Activated CD4-positive, alpha-beta T cell treated with anti-CD3 and anti-CD28 coated beads for 24 hours (primary cell): ENCODE measurements at regions not wholly inside any gene's neighbourhood (a gene's known extent, or its start where the extent isn't known, plus 50 kb on each side); places are given as distances from the start of the nearest gene placed in this dataset.
"Not testable (repeated sequence)": the region's sequence is repeated elsewhere in the genome, so short reads cannot be mapped to it uniquely, and the experiment has no call there.

Experiments
- DNase-seq, 2 donors: peaks; one replicate each; pipeline ENCODE4 v3.0.0-alpha.2; 2020; ENCODE audit warnings: low read depth in 2 of 2

DNA sequence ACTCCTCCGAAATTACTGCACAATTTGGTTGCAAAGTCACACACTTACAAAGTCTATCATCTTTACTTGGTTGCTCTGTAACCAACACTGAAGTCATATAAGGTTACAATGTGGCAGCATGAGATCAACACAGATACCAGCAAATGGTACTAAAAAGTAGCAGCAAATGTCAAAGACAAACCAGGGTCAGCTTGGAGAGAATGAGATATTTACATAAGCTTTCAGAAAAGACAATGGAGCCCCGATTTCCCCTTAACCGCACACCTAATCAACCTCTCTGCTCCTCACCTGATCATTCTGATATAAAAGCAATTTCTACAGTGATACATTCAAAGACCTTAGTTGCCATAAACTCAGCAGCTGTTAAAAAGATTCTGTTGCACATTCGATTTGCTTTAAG lies 76.4 kb upstream of the FOXN3 start:
- no peak for DNase-seq

DNA sequence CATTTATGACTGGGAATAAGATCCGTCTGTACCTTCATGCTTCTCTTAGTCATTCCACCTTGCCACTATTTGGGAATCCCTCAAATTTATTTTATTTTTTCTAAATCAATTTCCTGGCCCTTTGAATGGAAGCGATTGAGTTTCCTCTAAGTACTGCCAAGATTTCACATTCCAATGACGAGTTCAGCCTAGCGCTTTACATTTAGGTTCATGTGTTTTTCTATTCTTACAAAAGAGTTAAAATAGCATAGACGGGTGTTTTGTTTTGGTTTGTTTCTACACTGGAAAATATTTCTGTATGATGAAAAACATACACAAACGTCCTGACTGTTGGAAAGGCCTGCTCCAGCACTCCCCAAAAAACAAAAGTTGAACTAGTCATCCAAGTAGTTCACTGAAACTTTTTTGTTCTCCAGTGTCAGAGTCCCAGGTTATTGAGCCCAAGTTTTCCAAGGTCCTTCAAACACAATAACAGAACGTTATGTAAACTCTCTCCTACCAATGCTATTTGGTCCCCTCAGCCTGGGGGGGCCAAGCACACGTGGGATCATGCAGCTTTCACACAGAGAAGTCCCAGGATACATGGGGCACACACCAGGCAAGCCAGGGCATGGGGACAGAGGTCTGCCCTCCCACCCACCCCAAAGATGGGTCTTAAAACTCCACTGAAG lies 74.8 kb upstream of the FOXN3 start:
- DNase-seq = no peak

DNA sequence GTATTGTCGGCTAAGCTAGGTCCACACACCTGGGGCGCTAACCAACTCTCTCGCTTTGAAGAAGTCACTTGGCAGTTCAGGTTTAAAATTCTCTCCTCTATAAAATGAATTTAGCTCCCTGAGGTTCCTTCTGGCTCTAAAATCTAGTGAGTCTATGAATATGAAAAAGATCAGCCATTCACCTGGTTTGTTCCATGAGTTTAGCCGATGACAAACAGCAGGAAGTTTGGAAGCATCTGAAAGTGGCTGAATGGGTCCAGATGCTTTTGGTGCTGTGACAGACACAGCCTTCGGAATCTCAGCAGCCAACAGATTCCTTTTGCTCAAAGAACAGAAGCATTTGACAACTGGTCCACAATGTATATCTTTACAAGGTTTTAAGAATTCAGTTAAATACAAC lies 73.4 kb upstream of the FOXN3 start:
- DNase-seq = no peak

DNA sequence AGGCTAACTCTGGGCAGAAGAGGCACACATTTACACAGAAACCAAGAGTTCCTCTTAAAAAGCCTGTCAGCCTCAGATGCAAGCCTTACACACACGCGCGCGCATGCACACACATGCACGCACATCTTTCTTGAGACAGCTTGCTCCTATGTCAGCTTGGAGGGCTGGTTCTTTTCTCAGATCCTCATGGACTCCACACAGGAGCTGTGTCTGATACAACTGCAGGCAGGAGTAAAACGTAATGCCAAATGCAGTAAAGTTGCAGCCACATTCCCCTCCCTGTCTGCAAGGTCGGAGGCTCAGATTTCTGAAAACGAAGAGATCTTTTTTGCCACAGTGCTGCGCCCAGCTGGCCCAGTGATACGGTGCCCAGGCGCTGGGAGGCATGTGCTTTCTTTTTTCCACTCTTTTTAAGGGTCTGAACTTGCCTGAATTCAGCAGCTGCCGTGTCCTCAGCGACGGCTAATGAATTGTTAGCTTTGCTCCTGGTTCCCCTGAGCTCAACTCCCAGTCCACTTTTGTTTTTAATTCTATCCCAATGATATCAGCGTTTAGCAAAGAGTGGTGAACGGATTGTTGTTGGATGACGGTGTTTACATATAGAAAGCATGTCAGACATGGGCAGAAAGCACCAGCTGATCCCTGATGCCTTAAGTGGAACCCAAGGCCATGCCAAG lies 72.9 kb upstream of the FOXN3 start:
- no peak for DNase-seq

DNA sequence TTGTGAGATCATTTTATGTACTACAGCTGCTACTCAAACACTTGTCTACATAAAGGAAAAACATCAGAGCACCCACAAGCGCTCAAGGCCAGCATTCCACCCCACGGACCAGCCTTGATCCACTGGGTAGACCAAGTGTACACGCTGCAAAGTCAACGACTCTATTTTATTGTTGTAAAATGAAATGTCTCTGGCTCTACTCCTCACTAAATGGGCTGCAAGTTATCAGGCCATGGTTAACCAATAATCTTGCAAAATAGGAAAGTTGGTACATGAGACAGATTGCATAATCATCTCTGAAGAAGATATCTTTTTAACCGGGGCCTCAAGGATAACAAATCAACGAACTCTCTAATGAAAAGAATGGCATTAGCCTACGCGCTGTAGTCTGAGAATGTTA lies 69.9 kb upstream of the FOXN3 start:
- DNase-seq = no peak

DNA sequence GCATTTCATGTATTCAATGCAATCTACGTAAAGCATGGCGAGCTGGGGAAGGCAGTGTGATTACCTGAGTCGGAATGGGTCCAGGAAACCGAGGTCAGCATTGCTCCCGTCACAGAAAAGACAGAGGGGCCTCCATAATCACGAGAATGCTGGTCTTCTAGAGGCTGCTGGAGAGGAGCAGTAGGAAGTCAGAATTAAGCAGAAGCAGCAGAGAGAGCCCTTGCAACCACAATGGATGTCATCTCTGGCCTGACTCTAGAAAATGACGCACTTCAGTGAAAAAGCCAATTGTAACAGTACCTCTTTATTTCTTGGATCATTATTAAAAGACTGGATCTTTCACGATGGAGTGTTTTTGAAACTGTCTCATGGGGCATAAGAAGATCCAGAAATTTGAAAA lies 69.5 kb upstream of the FOXN3 start:
- DNase-seq = no peak

DNA sequence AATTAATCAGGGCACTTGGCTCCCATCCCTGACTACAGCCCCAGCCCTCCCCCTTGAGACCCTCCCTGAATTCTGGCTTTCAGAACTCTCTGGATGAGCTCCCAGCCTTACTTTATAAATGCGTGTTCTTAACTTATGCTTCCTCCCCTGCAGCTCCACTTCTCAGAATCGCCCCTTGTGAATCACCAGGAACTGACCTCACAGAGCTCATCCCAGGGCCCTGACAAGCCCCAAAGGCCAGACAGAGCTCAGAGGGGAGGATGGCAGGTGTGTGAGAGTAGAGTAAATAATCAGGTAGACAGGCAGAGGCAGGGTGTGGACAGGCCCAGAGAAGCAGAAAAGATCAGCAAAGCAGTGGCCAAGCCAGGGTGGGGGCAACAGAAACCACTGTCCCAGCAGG lies 68.2 kb upstream of the FOXN3 start:
- DNase-seq = no peak

DNA sequence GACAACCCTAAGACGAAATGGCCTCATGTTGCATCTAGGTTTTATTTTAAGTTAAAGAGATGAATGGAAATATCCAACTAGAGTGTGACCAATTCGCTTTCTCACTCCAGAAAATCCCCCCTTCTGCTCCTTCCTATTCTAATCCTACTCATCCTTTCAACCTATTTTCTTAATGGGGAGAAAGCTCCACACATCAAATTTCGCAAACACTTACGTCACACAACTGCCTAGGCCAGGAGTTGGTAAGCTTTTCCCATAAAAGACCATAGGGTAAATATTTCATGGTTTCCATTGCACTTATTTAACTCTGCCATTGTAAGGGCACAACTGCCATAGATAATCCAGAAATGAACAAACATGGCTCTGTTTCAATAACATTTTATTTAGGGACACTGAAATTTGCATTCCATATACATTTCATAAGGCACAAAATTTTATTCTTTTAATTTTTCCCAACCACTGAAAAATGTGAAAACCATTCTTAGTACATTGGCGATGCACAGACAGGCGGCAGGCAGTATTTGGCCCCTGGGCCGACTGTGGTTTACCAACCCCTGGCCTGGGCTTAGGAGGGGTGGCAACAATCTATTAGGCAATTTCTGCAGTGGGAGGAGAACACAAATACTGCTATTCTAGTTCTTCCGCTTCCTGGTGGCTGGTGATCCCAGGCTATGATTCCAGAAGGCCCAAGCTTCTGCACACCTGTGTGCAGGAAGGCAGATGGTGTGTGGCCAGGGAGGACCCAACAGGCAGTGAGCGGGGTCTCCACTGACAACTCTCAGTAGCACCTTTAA lies 67.2 kb upstream of the FOXN3 start:
- DNase-seq = no peak

DNA sequence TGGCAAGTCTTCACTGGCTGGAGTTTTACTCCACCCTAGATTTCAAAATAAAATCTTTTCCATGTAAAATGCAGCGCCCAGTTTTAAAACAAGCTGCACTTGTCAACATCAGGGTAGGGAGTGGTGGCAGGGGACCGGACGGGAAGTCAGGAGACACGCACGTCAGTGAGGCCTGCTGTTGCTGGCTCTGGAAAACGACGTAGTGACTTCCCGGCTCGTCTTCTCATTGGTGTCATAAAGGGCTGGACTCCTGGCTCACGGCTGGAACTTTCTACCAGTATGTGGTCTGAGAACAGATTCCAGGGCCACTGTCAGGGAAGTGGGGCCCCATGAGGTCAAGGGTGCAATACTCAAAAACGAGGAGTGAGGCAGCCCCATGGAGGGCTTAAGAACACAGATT lies 64.2 kb upstream of the FOXN3 start:
- no peak for DNase-seq

DNA sequence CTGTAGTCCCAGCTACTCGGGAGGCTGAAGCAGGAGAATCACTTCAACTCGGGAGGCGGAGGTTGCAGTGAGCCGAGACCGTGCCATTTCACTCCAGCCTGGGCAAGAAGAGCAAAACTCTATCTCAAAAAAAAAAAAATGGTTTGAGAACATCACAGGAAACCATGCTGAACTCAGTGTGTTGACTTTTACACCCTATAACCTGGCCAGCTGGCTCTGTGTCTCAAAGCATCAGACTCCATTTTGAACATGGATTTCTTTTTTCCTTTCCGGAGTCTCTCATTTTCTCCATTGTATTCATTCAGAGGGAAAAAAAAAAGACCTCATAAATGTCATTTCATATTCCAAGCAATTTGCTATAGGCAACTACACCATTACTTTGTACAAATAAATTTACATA lies 63.2 kb upstream of the FOXN3 start:
- no peak for DNase-seq

DNA sequence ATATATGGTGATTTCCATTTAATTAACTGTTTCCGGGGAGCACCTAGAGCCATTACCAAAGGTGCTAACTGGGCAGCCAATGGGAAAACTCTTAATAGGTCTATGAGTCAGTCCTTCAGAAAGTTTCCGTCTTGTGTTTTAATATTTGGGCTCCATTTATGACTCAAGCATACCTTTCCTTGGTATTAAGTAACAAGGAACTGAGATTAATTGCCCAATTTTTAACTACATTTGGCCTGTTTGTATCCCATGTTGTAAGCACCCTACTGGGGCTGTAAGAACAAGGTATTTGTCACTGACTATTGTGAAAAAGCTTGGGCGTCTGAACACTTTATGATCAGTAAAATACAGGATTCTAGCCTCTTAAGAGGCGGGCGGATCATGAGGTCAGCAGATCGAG lies 62.8 kb upstream of the FOXN3 start:
- DNase-seq = no peak

DNA sequence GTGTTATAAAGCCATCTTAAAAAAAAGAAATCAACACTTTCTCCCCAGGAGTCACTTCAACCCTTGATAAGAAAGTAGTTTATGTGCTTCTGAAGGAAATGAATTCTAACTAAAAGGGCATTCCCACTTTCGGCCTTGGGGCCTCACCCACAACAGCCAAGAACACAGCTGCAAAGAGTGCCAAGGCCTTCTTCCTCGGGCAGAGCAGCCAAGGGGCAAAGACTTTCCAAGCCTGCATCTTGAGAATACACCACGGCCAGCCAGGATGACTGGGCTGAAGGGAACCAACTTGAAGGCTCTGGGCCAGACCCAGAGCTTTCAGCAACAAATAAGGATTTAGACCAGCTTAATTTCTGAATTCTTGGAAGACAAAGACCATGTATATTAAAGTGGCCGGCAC lies 60.4 kb upstream of the FOXN3 start:
- DNase-seq = no peak

DNA sequence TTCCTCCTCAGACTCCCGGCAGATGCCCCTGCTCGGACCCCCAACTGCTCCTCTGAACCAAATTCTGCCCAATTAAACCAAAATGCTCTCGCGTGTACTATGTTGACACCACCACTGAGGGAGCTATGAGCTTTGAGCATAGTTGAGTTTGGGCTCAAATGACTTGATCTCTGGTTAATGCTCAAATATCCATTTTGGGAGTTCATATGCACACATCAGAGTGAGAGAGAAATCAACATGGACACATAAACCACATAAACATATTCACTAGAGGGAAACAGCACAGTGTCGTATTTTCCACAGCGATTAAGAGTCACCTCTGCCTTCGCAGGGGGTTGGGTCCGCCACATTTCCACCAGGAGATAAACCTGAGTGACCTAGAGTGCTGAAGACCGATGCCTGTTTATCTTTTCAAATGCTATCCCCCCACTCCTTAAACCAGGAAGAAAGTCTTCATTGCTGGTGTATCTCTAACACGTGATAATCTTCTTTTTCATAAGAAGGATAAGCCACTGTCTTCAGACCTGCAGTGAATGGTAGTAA lies 59.4 kb upstream of the FOXN3 start:
- DNase-seq = no peak

DNA sequence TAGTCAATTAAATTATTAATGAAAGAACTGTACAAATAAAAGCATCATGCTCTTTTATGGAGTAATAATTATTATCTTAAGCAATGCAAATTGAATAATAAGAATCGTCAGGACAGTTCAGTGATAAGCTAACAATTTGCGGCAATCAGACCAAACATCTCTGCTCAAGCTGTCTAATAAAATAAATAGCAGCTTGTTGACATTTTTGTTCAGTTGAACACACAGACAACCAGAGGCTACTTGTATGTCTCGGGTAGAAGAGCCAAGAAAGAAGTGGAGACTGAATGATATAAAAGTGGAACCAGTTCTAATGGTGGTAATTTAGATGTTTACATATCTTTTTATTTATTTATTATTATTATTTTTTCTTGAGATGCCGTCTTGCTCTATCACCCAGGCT lies 57.4 kb upstream of the FOXN3 start:
- DNase-seq = no peak

DNA sequence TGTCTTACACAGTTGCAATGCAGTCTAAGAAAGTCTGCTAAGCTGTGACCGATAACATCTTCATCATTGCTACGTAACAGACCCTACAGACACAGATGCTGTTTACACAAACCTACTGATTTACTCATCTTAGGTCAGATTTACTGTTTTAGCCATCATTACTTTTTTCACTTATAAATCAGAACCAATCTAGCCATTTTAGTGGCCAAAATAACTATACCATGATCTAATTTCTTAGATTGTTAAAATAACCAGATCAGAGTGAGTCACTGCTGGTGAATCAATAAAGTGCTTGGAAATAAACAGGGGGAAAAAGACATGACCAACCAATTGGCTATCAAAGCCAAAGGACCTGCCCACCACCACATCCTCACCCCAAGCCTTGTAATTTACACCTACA lies 57.0 kb upstream of the FOXN3 start:
- DNase-seq = no peak

DNA sequence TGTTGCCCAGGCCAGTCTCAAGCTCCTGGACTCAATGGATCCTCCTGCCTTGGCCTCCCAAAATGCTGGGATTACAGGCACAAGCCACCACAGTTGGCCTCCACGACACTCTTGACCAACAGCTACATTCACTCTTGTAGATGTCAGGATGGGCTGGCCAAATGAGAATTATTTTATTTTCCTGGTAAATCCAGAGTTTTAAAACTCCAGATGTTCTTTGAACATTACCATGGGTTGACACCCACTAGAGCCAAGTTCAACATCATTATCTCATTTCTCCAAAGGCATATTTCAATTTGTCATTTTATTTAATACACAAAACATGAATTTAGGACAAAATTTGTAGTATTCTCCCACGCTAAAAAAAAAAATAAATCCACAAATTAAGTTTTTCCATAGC lies 56.5 kb upstream of the FOXN3 start:
- DNase-seq = no peak

DNA sequence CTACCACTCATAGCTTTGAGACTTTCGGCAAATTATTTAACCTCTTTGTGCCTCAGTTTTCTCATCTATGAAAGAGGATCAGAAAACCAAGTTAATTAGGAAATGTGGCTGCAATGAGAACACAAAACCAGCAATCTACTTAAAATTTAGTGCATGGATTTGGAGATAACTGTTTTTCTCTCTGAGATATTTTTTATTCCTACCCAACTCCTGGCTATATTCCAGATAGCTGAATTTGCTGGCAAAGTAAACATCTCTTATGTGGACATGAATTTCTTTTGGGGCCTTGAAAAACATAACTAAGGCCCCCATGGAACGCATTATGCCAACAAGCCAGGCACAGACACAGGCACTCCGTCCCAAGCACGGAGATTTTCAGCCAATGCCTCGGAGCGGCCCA lies 53.4 kb upstream of the FOXN3 start:
- no peak for DNase-seq

DNA sequence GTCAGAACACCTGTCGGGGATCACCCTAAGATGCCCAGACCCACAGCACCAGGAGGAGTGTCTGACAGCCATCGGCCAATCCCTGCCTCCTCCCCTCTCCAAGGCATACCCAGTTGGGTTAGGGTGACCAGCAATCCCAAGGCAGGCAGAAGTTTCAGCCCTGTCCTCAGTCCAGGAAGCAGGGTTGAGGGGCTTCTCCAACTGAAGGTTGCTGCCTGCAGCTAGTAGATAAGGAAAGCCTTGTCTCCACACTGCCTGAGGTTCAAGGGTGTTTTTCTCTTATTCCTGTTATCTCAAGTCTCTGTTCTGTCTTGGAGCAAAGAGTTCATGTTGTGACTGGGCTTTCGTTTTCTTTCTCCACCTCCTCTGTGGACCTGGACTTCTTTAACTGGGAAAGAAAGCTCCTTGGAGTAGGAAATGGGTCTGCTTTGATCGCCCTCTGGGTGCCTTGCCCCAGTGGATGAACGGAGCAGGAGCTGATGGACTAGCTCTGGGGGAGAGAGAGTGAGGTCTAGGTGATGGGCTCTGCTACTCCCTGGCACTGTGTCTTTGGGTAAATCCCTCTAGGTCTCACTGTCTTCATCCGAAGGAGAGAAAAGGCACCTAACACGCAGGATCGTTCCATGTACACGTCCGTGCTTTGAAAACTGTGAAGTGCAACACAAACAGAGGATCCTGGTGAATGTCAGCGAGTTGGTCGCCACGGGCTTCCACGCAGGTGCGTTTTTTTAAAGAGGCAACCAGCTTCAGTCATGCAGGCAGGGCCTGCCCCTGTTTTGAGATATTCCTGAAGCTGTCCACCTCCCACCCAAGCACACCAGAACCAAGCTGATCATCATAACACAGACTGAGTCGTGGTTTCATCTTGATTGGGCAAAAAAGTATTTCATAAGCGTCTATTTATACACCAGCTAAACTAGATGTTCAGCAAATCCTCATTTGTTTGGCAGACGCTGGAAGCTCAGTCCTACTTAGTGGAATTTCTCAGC lies 52.5 kb upstream of the FOXN3 start:
- DNase-seq = no peak

DNA sequence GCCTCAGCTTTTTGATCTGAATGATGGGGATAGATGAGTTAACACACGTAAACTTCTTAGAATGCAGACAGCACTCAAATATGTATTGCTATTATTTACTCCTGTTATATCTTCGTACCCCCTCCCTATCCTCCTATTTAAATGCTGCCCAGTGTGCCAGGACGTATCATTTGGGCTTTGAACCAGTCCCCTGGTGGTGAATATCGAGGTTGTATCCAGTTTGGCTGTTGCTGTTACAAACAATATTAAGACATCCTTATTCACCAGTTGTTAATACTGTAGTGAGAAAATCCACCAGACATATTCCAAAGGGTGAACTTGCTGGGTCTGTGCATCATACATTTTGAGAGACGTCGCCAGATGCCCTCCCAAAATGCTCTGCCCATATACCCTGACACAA lies 51.5 kb upstream of the FOXN3 start:
- DNase-seq = no peak

DNA sequence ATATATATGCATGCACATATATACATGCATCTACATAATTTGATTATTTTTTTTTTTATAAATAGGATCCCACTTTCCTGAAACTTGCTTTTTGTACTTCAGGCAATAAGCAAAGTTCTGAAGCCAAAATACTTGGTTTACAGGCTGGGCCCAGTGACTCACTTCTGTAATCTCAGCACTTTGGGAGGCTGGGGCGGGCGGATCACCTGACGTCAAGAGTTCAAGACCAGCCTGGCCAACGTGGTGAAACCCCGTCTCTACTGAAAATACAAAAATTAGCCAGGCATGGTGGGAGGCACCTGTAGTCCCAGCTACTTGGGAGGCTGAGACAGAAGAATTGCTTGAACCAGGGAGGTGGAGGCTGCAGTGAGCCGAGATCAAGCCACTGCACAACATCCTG lies 51.0 kb upstream of the FOXN3 start:
- not testable (repeated sequence) for DNase-seq

DNA sequence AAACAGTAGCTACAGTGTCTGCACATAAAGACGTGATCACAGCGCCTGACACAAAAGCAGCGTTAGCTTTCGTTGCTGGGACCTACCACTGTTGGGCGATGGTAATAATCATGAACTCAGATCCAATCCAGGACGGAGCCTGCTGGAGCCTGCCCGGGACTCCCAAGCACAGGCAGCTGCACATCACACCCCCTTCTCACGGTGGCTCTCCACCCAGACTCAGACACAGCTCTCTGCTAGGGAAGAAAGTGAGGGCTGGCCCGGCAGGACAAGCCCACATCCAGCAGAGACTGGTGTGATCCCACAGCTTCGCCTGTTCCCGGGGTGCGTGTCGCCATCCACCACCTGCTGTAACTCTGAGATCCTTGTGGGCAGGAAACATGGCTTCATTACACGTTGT lies 49.9 kb upstream of the FOXN3 start:
- no peak for DNase-seq
